Mesenchymal stem cell (in vitro differentiated cells and primary cell): ENCODE measurements at regions not wholly inside any gene's neighbourhood (a gene's known extent, or its start where the extent isn't known, plus 50 kb on each side); places are given as distances from the start of the nearest gene placed in this dataset.

Experiments used
- DNase-seq: peaks from one replicate; pipeline ENCODE4 v3.0.0-alpha.2; 2013
- H2AFZ ChIP-seq: one replicate; pipeline ENCODE4 v1.6.1; 2013; ENCODE audit warnings: low read depth, mild to moderate bottlenecking, control low read depth, inconsistent platforms, low read length, moderate library complexity
- H2AK5ac ChIP-seq: 2 replicates; pipeline ENCODE4 v1.6.1; 2013; ENCODE audit warnings: low read length, moderate library complexity, mild to moderate bottlenecking, inconsistent platforms; ENCODE audit not compliant: severe bottlenecking
- H2BK120ac ChIP-seq: one replicate; pipeline ENCODE4 v1.6.1; 2013; ENCODE audit warnings: low read depth, mild to moderate bottlenecking, inconsistent platforms, low read length, moderate library complexity
- H2BK12ac ChIP-seq, 2 experiments: one replicate each; pipeline ENCODE4 v1.6.1; 2013; ENCODE audit warnings: inconsistent platforms in 2 of 2, low read length in 2 of 2, mild to moderate bottlenecking in 2 of 2, moderate library complexity in 2 of 2, control low read depth in 1 of 2
- H2BK15ac ChIP-seq: one replicate; pipeline ENCODE4 v1.6.1; 2013; ENCODE audit warnings: mild to moderate bottlenecking, low read depth, inconsistent platforms; ENCODE audit not compliant: poor library complexity, severe bottlenecking
- H2BK5ac ChIP-seq: 2 replicates; pipeline ENCODE4 v1.6.1; 2013; ENCODE audit warnings: low read depth, mild to moderate bottlenecking, low read length, control low read depth, inconsistent platforms; ENCODE audit not compliant: poor library complexity, severe bottlenecking
- H3K14ac ChIP-seq, 2 experiments: one replicate each; pipeline ENCODE4 v1.6.1; 2013; ENCODE audit warnings: inconsistent platforms in 2 of 2, low read length in 2 of 2, control low read depth in 1 of 2, mild to moderate bottlenecking in 1 of 2, moderate library complexity in 1 of 2
- H3K18ac ChIP-seq, 2 experiments: one replicate each; pipeline ENCODE4 v1.6.1; 2013; ENCODE audit warnings: inconsistent platforms in 2 of 2, low read length in 2 of 2, control low read depth in 1 of 2, low read depth in 1 of 2, mild to moderate bottlenecking in 1 of 2
- H3K23ac ChIP-seq, 2 experiments: one replicate each; pipeline ENCODE4 v1.6.1; 2013; ENCODE audit warnings: inconsistent platforms in 2 of 2, low read length in 2 of 2, mild to moderate bottlenecking in 2 of 2, moderate library complexity in 2 of 2, control low read depth in 1 of 2
- H3K27ac ChIP-seq: 2 replicates; pipeline ENCODE4 v1.5.1; 2013; ENCODE audit warnings: mild to moderate bottlenecking, moderate library complexity, low read length, control low read depth, inconsistent platforms; ENCODE audit not compliant: poor library complexity, severe bottlenecking
- H3K27me3 ChIP-seq, 2 experiments: 2 replicates each; pipeline versions ENCODE4 v1.6.1 to v1.7.0; 2013; ENCODE audit warnings: low read length in 2 of 2, mild to moderate bottlenecking in 2 of 2, moderate library complexity in 2 of 2, control low read depth in 1 of 2, inconsistent platforms in 1 of 2; ENCODE audit not compliant: control insufficient read depth in 1 of 2, insufficient read depth in 1 of 2
- H3K36me3 ChIP-seq, 2 experiments: 2 replicates each; pipeline versions ENCODE4 v1.6.1 to v1.7.0; 2013; ENCODE audit warnings: low read length in 2 of 2, control low read depth in 1 of 2, inconsistent platforms in 1 of 2, low read depth in 1 of 2, mild to moderate bottlenecking in 1 of 2; ENCODE audit not compliant: insufficient read depth in 2 of 2, control insufficient read depth in 1 of 2
- H3K4ac ChIP-seq, 2 experiments: one replicate each; pipeline ENCODE4 v1.6.1; 2013; ENCODE audit warnings: inconsistent platforms in 2 of 2, low read length in 2 of 2, mild to moderate bottlenecking in 2 of 2, moderate library complexity in 2 of 2, control low read depth in 1 of 2, low read depth in 1 of 2
- H3K4me1 ChIP-seq: 2 replicates; pipeline ENCODE4 v1.6.1; 2013; ENCODE audit warnings: low read depth, low read length, control low read depth; ENCODE audit not compliant: control insufficient read depth, insufficient read depth
- H3K4me2 ChIP-seq: 2 replicates; pipeline ENCODE4 v1.6.1; 2013; ENCODE audit warnings: low read length, mild to moderate bottlenecking, inconsistent platforms; ENCODE audit not compliant: poor library complexity, severe bottlenecking
- H3K4me3 ChIP-seq, 2 experiments: 2 replicates each; pipeline versions ENCODE4 v1.5.1 to v1.7.0; 2013; ENCODE audit warnings: low read length in 2 of 2, mild to moderate bottlenecking in 2 of 2, control low read depth in 1 of 2, low read depth in 1 of 2; ENCODE audit not compliant: insufficient read depth in 1 of 2
- H3K79me1 ChIP-seq: replicated peaks from 2 replicates; pipeline ENCODE4 v1.6.1; 2013; ENCODE audit warnings: mild to moderate bottlenecking, control low read depth, low read length, inconsistent platforms; ENCODE audit not compliant: poor library complexity, severe bottlenecking
- H3K9ac ChIP-seq: 2 replicates; pipeline ENCODE4 v1.7.0; 2013; ENCODE audit warnings: mild to moderate bottlenecking, low read length, moderate library complexity
- H3K9me3 ChIP-seq: 2 replicates; pipeline ENCODE4 v1.7.0; 2013; ENCODE audit warnings: mild to moderate bottlenecking, low read length; ENCODE audit not compliant: control insufficient read depth
- H4K8ac ChIP-seq: one replicate; pipeline ENCODE4 v1.6.1; 2013; ENCODE audit warnings: inconsistent platforms, mild to moderate bottlenecking, low read length, moderate library complexity
- H4K91ac ChIP-seq: one replicate; pipeline ENCODE4 v1.6.1; 2013; ENCODE audit warnings: mild to moderate bottlenecking, low read length, inconsistent platforms
- WGBS: methylation state at CpG from one replicate; pipeline ENCODE4 v1.1.7; 2013; ENCODE audit warnings: mixed read lengths; 5-methylcytosine and 5-hydroxymethylcytosine counted together

- H3K14ac ChIP-seq, result no peak overlapping the region
- no peak overlapping the region for H2AFZ ChIP-seq
- no CpG with 5 or more reads among the region's 1 CpG for WGBS
- no peaks in the 10 kb centered on the region for H3K4me1 ChIP-seq
- no peak overlapping the region for H2AK5ac ChIP-seq
- no peaks in the 10 kb centered on the region for H3K36me3 ChIP-seq
- H2BK15ac ChIP-seq, result no peak overlapping the region
- no peaks in the 10 kb centered on the region for H3K9me3 ChIP-seq
- no peak overlapping the region for H3K4me2 ChIP-seq
- H3K27ac ChIP-seq, result no peak overlapping the region
- no peak overlapping the region for H2BK12ac ChIP-seq
- H4K8ac ChIP-seq, result no peak overlapping the region
- H4K91ac ChIP-seq, result no peak overlapping the region
- H3K9ac ChIP-seq, result no peak overlapping the region
- H2BK120ac ChIP-seq, result no peak overlapping the region
- DNase-seq, result no peak
- no peak overlapping the region for H3K23ac ChIP-seq
- no peak overlapping the region for H3K4me3 ChIP-seq
- H3K27me3 ChIP-seq, result no peaks in the 10 kb centered on the region
- no peak overlapping the region for H3K18ac ChIP-seq
- H3K4ac ChIP-seq, result no peak overlapping the region
- H3K79me1 ChIP-seq, result no peaks in the 10 kb centered on the region
- H2BK5ac ChIP-seq, result no peak overlapping the region
Observed at GRCh38 chr5:97788369-97788768, 605.3 kb upstream of the RIOK2 start.

- no peaks in the 10 kb centered on the region for H3K4me1 ChIP-seq
- H3K4me3 ChIP-seq, result no peak overlapping the region
- no peak for DNase-seq
- H3K79me1 ChIP-seq, result no peaks in the 10 kb centered on the region
- H4K91ac ChIP-seq, result no peak overlapping the region
- no peak overlapping the region for H2BK12ac ChIP-seq
- no peak overlapping the region for H2AFZ ChIP-seq
- 87% methylated on average over 1 of the region's 1 CpG for WGBS
- peaks cover 12% of the 10 kb centered on the region for H3K9me3 ChIP-seq
- no peak overlapping the region for H4K8ac ChIP-seq
- H2BK15ac ChIP-seq, result no peak overlapping the region
- H3K9ac ChIP-seq, result no peak overlapping the region
- no peak overlapping the region for H3K4me2 ChIP-seq
- no peak overlapping the region for H2AK5ac ChIP-seq
- H3K4ac ChIP-seq, result no peak overlapping the region
- no peak overlapping the region for H3K18ac ChIP-seq
- H3K14ac ChIP-seq, result no peak overlapping the region
- H2BK5ac ChIP-seq, result no peak overlapping the region
- H3K27ac ChIP-seq, result no peak overlapping the region
- H3K23ac ChIP-seq, result no peak overlapping the region
- no peak overlapping the region for H2BK120ac ChIP-seq
- no peaks in the 10 kb centered on the region for H3K27me3 ChIP-seq
- no peaks in the 10 kb centered on the region for H3K36me3 ChIP-seq
Observed at GRCh38 chr5:97797994-97798451, 615.0 kb upstream of the RIOK2 start.

GRCh38 chr5:97801461-97801860 is 618.4 kb upstream of the RIOK2 start:
- no peak overlapping the region for H3K14ac ChIP-seq
- H3K27ac ChIP-seq, result no peak overlapping the region
- no peak overlapping the region for H3K4ac ChIP-seq
- no peaks in the 10 kb centered on the region for H3K27me3 ChIP-seq
- H2AFZ ChIP-seq, result no peak overlapping the region
- no peak overlapping the region for H2AK5ac ChIP-seq
- H4K8ac ChIP-seq, result no peak overlapping the region
- no peak overlapping the region for H3K4me3 ChIP-seq
- no peak overlapping the region for H2BK12ac ChIP-seq
- H3K79me1 ChIP-seq, result no peaks in the 10 kb centered on the region
- DNase-seq, result no peak
- no peak overlapping the region for H2BK15ac ChIP-seq
- no peak overlapping the region for H2BK120ac ChIP-seq
- H4K91ac ChIP-seq, result no peak overlapping the region
- H3K4me1 ChIP-seq, result no peaks in the 10 kb centered on the region
- no peak overlapping the region for H3K18ac ChIP-seq
- no peak overlapping the region for H3K23ac ChIP-seq
- no peak overlapping the region for H2BK5ac ChIP-seq
- H3K9ac ChIP-seq, result no peak overlapping the region
- H3K4me2 ChIP-seq, result no peak overlapping the region
- H3K36me3 ChIP-seq, result no peaks in the 10 kb centered on the region
- H3K9me3 ChIP-seq, result peaks cover 18% of the 10 kb centered on the region

- WGBS, result no CpG with 5 or more reads among the region's 2 CpGs
- Histone ChIP-seq H3K9ac (no peak overlapping the region), H4K91ac (no peak overlapping the region), H2AK5ac (no peak overlapping the region), H2BK5ac (no peak overlapping the region), H3K14ac (no peak overlapping the region), H4K8ac (no peak overlapping the region), H3K23ac (no peak overlapping the region), H3K9me3 (peaks cover 8% of the 10 kb centered on the region), H2BK120ac (no peak overlapping the region), H3K36me3 (no peaks in the 10 kb centered on the region), H3K27ac (no peak overlapping the region), H3K27me3 (no peaks in the 10 kb centered on the region), H3K4ac (no peak overlapping the region), H2BK12ac (no peak overlapping the region), H2AFZ (no peak overlapping the region), H3K79me1 (no peaks in the 10 kb centered on the region), H3K4me2 (no peak overlapping the region), H3K4me1 (no peaks in the 10 kb centered on the region), H3K4me3 (no peak overlapping the region), H3K18ac (no peak overlapping the region), H2BK15ac (no peak overlapping the region)
- DNase-seq, result no peak
Observed at GRCh38 chr5:97820138-97820537, 637.1 kb upstream of the RIOK2 start.
